Esophagus muscularis mucosa (tissue), 4 donors: ENCODE measurements at regions not wholly inside any gene's neighbourhood (a gene's known extent, or its start where the extent isn't known, plus 50 kb on each side); places are given as distances from the start of the nearest gene placed in this dataset.

Experiments used
- DNase-seq: peaks from one replicate; pipeline ENCODE4 v3.0.0-alpha.2; 2017; ENCODE audit errors: extremely low spot score
- H3K27ac ChIP-seq, 4 donors: fragments of 200-600 bp; sonication (generic); replicated peaks in 1 of 4; 1 replicate in 3 of 4; 2 replicates in 1 of 4; pipeline ENCODE4 v1.5.1; 2016 to 2019; ENCODE audit warnings: mild to moderate bottlenecking in 1 of 4
- H3K27me3 ChIP-seq, 4 donors: fragments of 200-600 bp; sonication (generic); one replicate each; pipeline versions ENCODE4 v1.5.1 to v1.6.0; 2016 to 2019
- H3K36me3 ChIP-seq, 4 donors: fragments of 200-600 bp; sonication (generic); one replicate each; pipeline ENCODE4 v1.5.1; 2016 to 2019
- H3K4me1 ChIP-seq, 4 donors: fragments of 200-600 bp; sonication (generic); one replicate each; pipeline ENCODE4 v1.5.1; 2016 to 2019
- H3K4me3 ChIP-seq, 4 donors: fragments of 200-600 bp; sonication (generic); 1 replicate in 2 of 4; 2 replicates in 2 of 4; pipeline ENCODE4 v1.5.1; 2016 to 2019; ENCODE audit warnings: mild to moderate bottlenecking in 4 of 4, moderate library complexity in 1 of 4
- H3K9me3 ChIP-seq, 4 donors: fragments of 200-600 bp; sonication (generic); 1 replicate in 3 of 4; 2 replicates in 1 of 4; pipeline ENCODE4 v1.5.1; 2016 to 2019
- CTCF ChIP-seq, 3 experiments: fragments of 200-600 bp in 2 of 3; fragments of 450-650 bp in 1 of 3; sonication (generic) in 2 of 3; IDR thresholded peaks; one replicate each; pipeline ENCODE4 v1.5.1; 2017 to 2019; ENCODE audit warnings: antibody characterized with exemption in 3 of 3, mild to moderate bottlenecking in 2 of 3, moderate library complexity in 1 of 3
- EP300 ChIP-seq: sonication (generic); formaldehyde crosslinking; IDR thresholded peaks from one replicate; pipeline ENCODE4 v1.6.1; 2017; ENCODE audit warnings: antibody characterized with exemption
- POLR2A ChIP-seq: fragments of 450-650 bp; IDR thresholded peaks from one replicate; pipeline ENCODE4 v1.6.1; 2017; ENCODE audit warnings: antibody characterized with exemption, moderate library complexity, mild to moderate bottlenecking, low read depth
- POLR2AphosphoS5 ChIP-seq, 2 donors: sonication (generic); formaldehyde crosslinking; IDR thresholded peaks; one replicate each; pipeline ENCODE4 v1.6.1; 2017; ENCODE audit warnings: antibody characterized with exemption in 2 of 2
- WGBS: methylation state at CpG from one replicate; pipeline ENCODE4 v1.1.5; 2018; 5-methylcytosine and 5-hydroxymethylcytosine counted together
- intact Hi-C: fragments of 100-400 bp; cut with DNase I; formaldehyde crosslinking; loops from one replicate; pipeline ENCODE4 v1.15.1; 2023

- Histone ChIP-seq H3K9me3 (no peaks in the 10 kb centered on the region), H3K4me1 (no peaks in the 10 kb centered on the region), H3K36me3 (no peaks in the 10 kb centered on the region), H3K4me3 (no peak overlapping the region), H3K27ac (no peak overlapping the region), H3K27me3 (no peaks in the 10 kb centered on the region)
- no peak for DNase-seq
- no peak for TF ChIP-seq EP300
- intact Hi-C loops: no loop called here
- 85% methylated on average over 10 of the region's 10 CpGs for WGBS
Measured at GRCh38 chr2:82848285-82848684, 1610.8 kb downstream of the SUCLG1 start.

- Histone ChIP-seq H3K9me3 (no peaks in the 10 kb centered on the region), H3K4me3 (no peak overlapping the region), H3K4me1 (no peaks in the 10 kb centered on the region), H3K27ac (no peak overlapping the region), H3K36me3 (no peaks in the 10 kb centered on the region), H3K27me3 (no peaks in the 10 kb centered on the region)
- intact Hi-C loops: no loop called here
- TF ChIP-seq EP300 (no peak), POLR2AphosphoS5 (IDR thresholded peaks at IDR 0.05) (no peak), POLR2A (no peak), CTCF (IDR thresholded peaks at IDR 0.05) (no peak)
- WGBS: 73% methylated on average over 4 of the region's 4 CpGs
- DNase-seq: no peak
Measured at GRCh38 chr2:82839036-82839435, 1620.0 kb downstream of the SUCLG1 start.

- H3K4me1 ChIP-seq: no peaks in the 10 kb centered on the region
- no peaks in the 10 kb centered on the region for H3K27me3 ChIP-seq
- intact Hi-C loops: no loop called here
- no peak overlapping the region for H3K4me3 ChIP-seq
- 91% methylated on average over 3 of the region's 3 CpGs for WGBS
- H3K27ac ChIP-seq: no peak overlapping the region
- H3K9me3 ChIP-seq: no peaks in the 10 kb centered on the region
- TF ChIP-seq POLR2AphosphoS5 (IDR thresholded peaks at IDR 0.05) (no peak), POLR2A (no peak), CTCF (IDR thresholded peaks at IDR 0.05) (no peak), EP300 (no peak)
- H3K36me3 ChIP-seq: no peaks in the 10 kb centered on the region
- DNase-seq: no peak
Measured at GRCh38 chr2:82837588-82838304, 1621.3 kb downstream of the SUCLG1 start.

- WGBS: 88% methylated on average over 1 of the region's 1 CpG
Measured at GRCh38 chr2:82834893-82835292, 1624.2 kb downstream of the SUCLG1 start.

GRCh38 chr2:82827426-82827825 is 1631.7 kb downstream of the SUCLG1 start:
- Histone ChIP-seq H3K27ac (no peak overlapping the region), H3K27me3 (no peaks in the 10 kb centered on the region), H3K36me3 (no peaks in the 10 kb centered on the region), H3K4me3 (no peak overlapping the region), H3K9me3 (no peaks in the 10 kb centered on the region), H3K4me1 (peaks cover 0 to 10% (median 0%) of the 10 kb centered on the region in 4 donors)
- 92% methylated on average over 2 of the region's 2 CpGs for WGBS
- TF ChIP-seq POLR2AphosphoS5 (IDR thresholded peaks at IDR 0.05) (no peak), CTCF (IDR thresholded peaks at IDR 0.05) (no peak), EP300 (no peak), POLR2A (no peak)
- intact Hi-C loops: no loop called here
- DNase-seq: no peak

More at GRCh38 chr2:82834893-82835292, 1624.2 kb downstream of the SUCLG1 start:
- TF ChIP-seq EP300: no peak
- no peak for TF ChIP-seq POLR2AphosphoS5 (IDR thresholded peaks at IDR 0.05)
- no peak for TF ChIP-seq POLR2A
- no peak for TF ChIP-seq CTCF (IDR thresholded peaks at IDR 0.05)
- intact Hi-C loops: no loop called here
- Histone ChIP-seq H3K9me3 (no peaks in the 10 kb centered on the region), H3K27ac (no peak overlapping the region), H3K4me3 (no peak overlapping the region), H3K27me3 (no peaks in the 10 kb centered on the region), H3K4me1 (peaks cover 0 to 10% (median 0%) of the 10 kb centered on the region in 4 donors), H3K36me3 (no peaks in the 10 kb centered on the region)
- no peak for DNase-seq
